GM23248 (cell line): ENCODE measurements at regions not wholly inside any gene's neighbourhood (a gene's known extent, or its start where the extent isn't known, plus 50 kb on each side); places are given as distances from the start of the nearest gene placed in this dataset.

Experiments
- DNase-seq: peaks from one replicate; pipeline ENCODE4 v3.0.0-alpha.2; 2015
- H2AFZ ChIP-seq: fragments of 200-600 bp; sonication (generic); 2 replicates; pipeline ENCODE4 v1.6.1; 2016; ENCODE audit warnings: antibody characterized with exemption
- H3F3A ChIP-seq: fragments of 200-600 bp; sonication (generic); 2 replicates; pipeline ENCODE4 v1.6.1; 2016; ENCODE audit warnings: mild to moderate bottlenecking, antibody characterized with exemption, mixed run types; ENCODE audit not compliant: insufficient read depth
- H3K27ac ChIP-seq: fragments of 200-600 bp; sonication (generic); 2 replicates; pipeline ENCODE4 v1.5.1; 2016; ENCODE audit warnings: mild to moderate bottlenecking
- H3K27me3 ChIP-seq: fragments of 200-600 bp; sonication (generic); replicated peaks from 2 replicates; pipeline ENCODE4 v1.6.1; 2016; ENCODE audit warnings: mild to moderate bottlenecking; ENCODE audit not compliant: insufficient read depth
- H3K36me3 ChIP-seq: fragments of 200-600 bp; sonication (generic); 2 replicates; pipeline ENCODE4 v1.6.1; 2016; ENCODE audit warnings: low read depth, mild to moderate bottlenecking
- H3K4me1 ChIP-seq: fragments of 200-600 bp; sonication (generic); 2 replicates; pipeline ENCODE4 v1.6.1; 2016; ENCODE audit warnings: mild to moderate bottlenecking; ENCODE audit not compliant: insufficient read depth
- H3K4me2 ChIP-seq: fragments of 200-600 bp; sonication (generic); one replicate; pipeline ENCODE4 v1.6.1; 2016; ENCODE audit warnings: mild to moderate bottlenecking; ENCODE audit not compliant: unreplicated experiment
- H3K4me3 ChIP-seq: fragments of 200-600 bp; sonication (generic); 2 replicates; pipeline ENCODE4 v1.5.1; 2016; ENCODE audit warnings: mild to moderate bottlenecking
- H3K79me2 ChIP-seq: fragments of 200-600 bp; sonication (generic); 2 replicates; pipeline ENCODE4 v1.6.1; 2016; ENCODE audit warnings: mild to moderate bottlenecking; ENCODE audit not compliant: insufficient read depth
- H3K9ac ChIP-seq: fragments of 200-600 bp; sonication (generic); 2 replicates; pipeline ENCODE4 v1.6.1; 2016; ENCODE audit warnings: mild to moderate bottlenecking
- H3K9me2 ChIP-seq: fragments of 200-600 bp; sonication (generic); 2 replicates; pipeline ENCODE4 v1.6.1; 2016; ENCODE audit warnings: mixed run types, mild to moderate bottlenecking, moderate library complexity; ENCODE audit not compliant: insufficient read depth
- H3K9me3 ChIP-seq: fragments of 200-600 bp; sonication (generic); one replicate; pipeline ENCODE4 v1.6.1; 2017; ENCODE audit warnings: low read depth
- H4K20me1 ChIP-seq: fragments of 200-600 bp; sonication (generic); 2 replicates; pipeline ENCODE4 v1.6.0; 2016; ENCODE audit not compliant: insufficient read depth
- EZH2 ChIP-seq: fragments of 200-600 bp; sonication (generic); IDR thresholded peaks from 2 replicates; pipeline ENCODE4 v1.6.1; 2018; ENCODE audit warnings: antibody characterized with exemption, mild to moderate bottlenecking; ENCODE audit not compliant: insufficient read depth, poor library complexity, severe bottlenecking
- EZH2phosphoT487 ChIP-seq: fragments of 200-600 bp; sonication (generic); IDR thresholded peaks from 2 replicates; pipeline ENCODE4 v1.6.1; 2018; ENCODE audit warnings: antibody characterized with exemption, moderate library complexity, mild to moderate bottlenecking, low read depth; ENCODE audit not compliant: insufficient read depth
- WGBS, 2 experiments: methylation state at CpG; one replicate each; pipeline ENCODE4 v1.1.6; 2015 to 2017; ENCODE audit warnings: low lambda C conversion rate in 2 of 2, low coverage in 1 of 2; ENCODE audit errors: missing lambda C conversion rate in 2 of 2; 5-methylcytosine and 5-hydroxymethylcytosine counted together
- in situ Hi-C: fragments of 300-500 bp; cut with MboI; formaldehyde crosslinking; loops from 2 replicates; pipeline ENCODE4 v1.15.0; 2020

GRCh38 chr12:20126601-20127000, 241.7 kb upstream of the PDE3A start:
- in situ Hi-C loops, result no loop called here
- Histone ChIP-seq H3F3A (no peaks in the 10 kb centered on the region), H3K36me3 (no peaks in the 10 kb centered on the region), H3K9ac (no peak overlapping the region), H3K9me3 (no peaks in the 10 kb centered on the region), H3K9me2 (no peaks in the 10 kb centered on the region), H4K20me1 (no peaks in the 10 kb centered on the region), H3K27me3 (no peaks in the 10 kb centered on the region), H3K27ac (no peak overlapping the region), H3K79me2 (no peaks in the 10 kb centered on the region), H3K4me2 (no peak overlapping the region), H3K4me1 (no peaks in the 10 kb centered on the region), H2AFZ (no peak overlapping the region), H3K4me3 (no peak overlapping the region)
- TF ChIP-seq EZH2phosphoT487 (no peak), EZH2 (no peak)
- WGBS, 2 experiments, result 62 to 66% methylated on average over 4 of the region's 4 CpGs
- no peak for DNase-seq

- no peaks in the 10 kb centered on the region for H3K4me1 ChIP-seq
- WGBS, 2 experiments, result 53 to 63% methylated on average over 2 of the region's 2 CpGs
- no peaks in the 10 kb centered on the region for H3K9me3 ChIP-seq
- no peaks in the 10 kb centered on the region for H3K27me3 ChIP-seq
- peak; percentile 2 for DNase-seq
- no peaks in the 10 kb centered on the region for H4K20me1 ChIP-seq
- H3K9ac ChIP-seq, result no peak overlapping the region
- no peaks in the 10 kb centered on the region for H3K9me2 ChIP-seq
- H3K4me2 ChIP-seq, result no peak overlapping the region
- in situ Hi-C loops, result no loop called here
- no peak overlapping the region for H3K4me3 ChIP-seq
- H3K79me2 ChIP-seq, result no peaks in the 10 kb centered on the region
- H3K36me3 ChIP-seq, result no peaks in the 10 kb centered on the region
- no peak for TF ChIP-seq EZH2phosphoT487
- TF ChIP-seq EZH2, result no peak
- no peak overlapping the region for H2AFZ ChIP-seq
- H3K27ac ChIP-seq, result no peak overlapping the region
- H3F3A ChIP-seq, result no peaks in the 10 kb centered on the region
Observed at GRCh38 chr12:20127413-20127812, 240.9 kb upstream of the PDE3A start.

GRCh38 chr12:20128928-20129327, 239.4 kb upstream of the PDE3A start:
- Histone ChIP-seq H3F3A (no peaks in the 10 kb centered on the region), H4K20me1 (no peaks in the 10 kb centered on the region), H3K9me2 (no peaks in the 10 kb centered on the region), H3K27me3 (no peaks in the 10 kb centered on the region), H3K79me2 (no peaks in the 10 kb centered on the region), H3K27ac (no peak overlapping the region), H3K4me1 (no peaks in the 10 kb centered on the region), H3K36me3 (no peaks in the 10 kb centered on the region), H2AFZ (no peak overlapping the region), H3K4me3 (no peak overlapping the region), H3K4me2 (no peak overlapping the region), H3K9ac (no peak overlapping the region), H3K9me3 (no peaks in the 10 kb centered on the region)
- TF ChIP-seq EZH2, result no peak
- no peak for TF ChIP-seq EZH2phosphoT487
- in situ Hi-C loops, result no loop called here
- DNase-seq, result no peak

GRCh38 chr12:20132818-20133217, 235.5 kb upstream of the PDE3A start:
- in situ Hi-C loops, result no loop called here
- H3K27me3 ChIP-seq, result no peaks in the 10 kb centered on the region
- no peaks in the 10 kb centered on the region for H4K20me1 ChIP-seq
- WGBS, 2 experiments, result 0 to 12% methylated on average over 1 of the region's 1 CpG
- H3K9me2 ChIP-seq, result no peaks in the 10 kb centered on the region
- no peaks in the 10 kb centered on the region for H3K9me3 ChIP-seq
- no peak overlapping the region for H3K27ac ChIP-seq
- no peak for DNase-seq
- H2AFZ ChIP-seq, result no peak overlapping the region
- no peak overlapping the region for H3K4me2 ChIP-seq
- no peaks in the 10 kb centered on the region for H3K36me3 ChIP-seq
- no peak overlapping the region for H3K9ac ChIP-seq
- no peaks in the 10 kb centered on the region for H3F3A ChIP-seq
- H3K4me1 ChIP-seq, result no peaks in the 10 kb centered on the region
- TF ChIP-seq EZH2 (no peak), EZH2phosphoT487 (no peak)
- no peak overlapping the region for H3K4me3 ChIP-seq
- no peaks in the 10 kb centered on the region for H3K79me2 ChIP-seq

- no peaks in the 10 kb centered on the region for H3K9me3 ChIP-seq
- H3K9ac ChIP-seq, result no peak overlapping the region
- no peaks in the 10 kb centered on the region for H3F3A ChIP-seq
- no peaks in the 10 kb centered on the region for H3K9me2 ChIP-seq
- H3K27ac ChIP-seq, result no peak overlapping the region
- no peaks in the 10 kb centered on the region for H3K27me3 ChIP-seq
- DNase-seq, result no peak
- WGBS, 2 experiments, result 15 to 20% methylated on average over 3 of the region's 3 CpGs
- H3K4me2 ChIP-seq, result no peak overlapping the region
- H3K36me3 ChIP-seq, result no peaks in the 10 kb centered on the region
- no peak overlapping the region for H2AFZ ChIP-seq
- H4K20me1 ChIP-seq, result no peaks in the 10 kb centered on the region
- no peaks in the 10 kb centered on the region for H3K79me2 ChIP-seq
- H3K4me3 ChIP-seq, result no peak overlapping the region
- TF ChIP-seq EZH2phosphoT487 (no peak), EZH2 (no peak)
- in situ Hi-C loops, result no loop called here
- H3K4me1 ChIP-seq, result no peaks in the 10 kb centered on the region
Observed at GRCh38 chr12:20134652-20135051, 233.7 kb upstream of the PDE3A start.
